Breast epithelium (tissue), 4 donors: ENCODE measurements at regions not wholly inside any gene's neighbourhood (a gene's known extent, or its start where the extent isn't known, plus 50 kb on each side); places are given as distances from the start of the nearest gene placed in this dataset.
"Not testable (repeated sequence)": the region's sequence is repeated elsewhere in the genome, so short reads cannot be mapped to it uniquely, and the experiment has no call there.

ENCODE experiments used
- DNase-seq, 2 donors: peaks; one replicate each; pipeline ENCODE4 v3.0.0-alpha.2; 2019; ENCODE audit warnings: low spot score in 2 of 2
- H3K27ac ChIP-seq, 2 donors: fragments of 200-600 bp; sonication (generic) in 1 of 2; one replicate each; pipeline ENCODE4 v1.5.1; 2016 to 2019; ENCODE audit warnings: mild to moderate bottlenecking in 1 of 2
- H3K27me3 ChIP-seq, 2 donors: fragments of 200-600 bp; sonication (generic) in 1 of 2; one replicate each; pipeline versions ENCODE4 v1.5.1 to v1.6.0; 2017 to 2019; ENCODE audit warnings: control low read depth in 1 of 2, mild to moderate bottlenecking in 1 of 2
- H3K36me3 ChIP-seq: fragments of 200-600 bp; one replicate; pipeline ENCODE4 v1.5.1; 2019
- H3K4me1 ChIP-seq, 2 donors: fragments of 200-600 bp; sonication (generic); one replicate each; pipeline ENCODE4 v1.5.1; 2016 to 2019; ENCODE audit warnings: control low read depth in 1 of 2
- H3K4me3 ChIP-seq, 3 donors: fragments of 200-600 bp; sonication (generic); 1 replicate in 2 of 3; 2 replicates in 1 of 3; pipeline ENCODE4 v1.5.1; 2016 to 2019; ENCODE audit warnings: mild to moderate bottlenecking in 3 of 3, moderate library complexity in 2 of 3
- H3K9me3 ChIP-seq, 2 donors: fragments of 200-600 bp; sonication (generic) in 1 of 2; one replicate each; pipeline ENCODE4 v1.5.1; 2016 to 2019; ENCODE audit warnings: control low read depth in 1 of 2
- CTCF ChIP-seq, 3 donors: fragments of 450-650 bp; IDR thresholded peaks; one replicate each; pipeline ENCODE4 v1.5.1; 2016 to 2017; ENCODE audit warnings: antibody characterized with exemption in 3 of 3, mild to moderate bottlenecking in 3 of 3, moderate library complexity in 3 of 3
- POLR2A ChIP-seq: fragments of 450-650 bp; IDR thresholded peaks from one replicate; pipeline ENCODE4 v1.6.1; 2016; ENCODE audit warnings: antibody characterized with exemption, mild to moderate bottlenecking, moderate library complexity
- POLR2AphosphoS5 ChIP-seq, 3 donors: sonication (generic); formaldehyde crosslinking; IDR thresholded peaks; one replicate each; pipeline ENCODE4 v1.6.1; 2017; ENCODE audit warnings: antibody characterized with exemption in 3 of 3
- intact Hi-C: fragments of 100-400 bp; cut with DNase I; formaldehyde crosslinking; loops from one replicate; pipeline ENCODE4 v1.15.1; 2023; ENCODE audit warnings: low total_unique reads

- DNase-seq: no peak
- Histone ChIP-seq H3K4me1 (no peaks in the 10 kb centered on the region), H3K36me3 (no peaks in the 10 kb centered on the region), H3K9me3 (no peaks in the 10 kb centered on the region), H3K4me3 (no peak overlapping the region), H3K27me3 (no peaks in the 10 kb centered on the region), H3K27ac (no peak overlapping the region)
- TF ChIP-seq POLR2AphosphoS5 (IDR thresholded peaks at IDR 0.05): no peak
- TF ChIP-seq CTCF (IDR thresholded peaks at IDR 0.05): no peak
- no peak for TF ChIP-seq POLR2A
- intact Hi-C loops: no loop called here
Measured at GRCh38 chr2:200193791-200194190, 112.7 kb upstream of the SPATS2L start.

GRCh38 chr2:200194746-200195145 is 111.7 kb upstream of the SPATS2L start:
- Histone ChIP-seq H3K27me3 (no peaks in the 10 kb centered on the region), H3K36me3 (no peaks in the 10 kb centered on the region), H3K4me1 (no peaks in the 10 kb centered on the region), H3K4me3 (no peak overlapping the region), H3K9me3 (no peaks in the 10 kb centered on the region), H3K27ac (no peak overlapping the region)
- TF ChIP-seq POLR2AphosphoS5 (IDR thresholded peaks at IDR 0.05): no peak
- no peak for TF ChIP-seq POLR2A
- TF ChIP-seq CTCF (IDR thresholded peaks at IDR 0.05): no peak
- DNase-seq: no peak
- intact Hi-C loops: no loop called here

- Histone ChIP-seq H3K4me3 (no peak overlapping the region), H3K9me3 (no peaks in the 10 kb centered on the region), H3K36me3 (no peaks in the 10 kb centered on the region), H3K27ac (no peak overlapping the region), H3K27me3 (no peaks in the 10 kb centered on the region), H3K4me1 (no peaks in the 10 kb centered on the region)
- no peak for DNase-seq
- intact Hi-C loops: no loop called here
- TF ChIP-seq CTCF (IDR thresholded peaks at IDR 0.05) (no peak), POLR2AphosphoS5 (IDR thresholded peaks at IDR 0.05) (no peak), POLR2A (no peak)
Measured at GRCh38 chr2:200199005-200199404, 107.5 kb upstream of the SPATS2L start.

GRCh38 chr2:200199576-200200263 is 106.8 kb upstream of the SPATS2L start:
- H3K4me1 ChIP-seq: no peaks in the 10 kb centered on the region
- no peak overlapping the region for H3K4me3 ChIP-seq
- no peak for DNase-seq
- H3K9me3 ChIP-seq: no peaks in the 10 kb centered on the region
- H3K27ac ChIP-seq: no peak overlapping the region
- intact Hi-C loops: no loop called here
- no peaks in the 10 kb centered on the region for H3K36me3 ChIP-seq
- H3K27me3 ChIP-seq: no peaks in the 10 kb centered on the region
- TF ChIP-seq POLR2AphosphoS5 (IDR thresholded peaks at IDR 0.05): no peak

- H3K9me3 ChIP-seq, H3K4me3 ChIP-seq, H3K4me1 ChIP-seq, H3K36me3 ChIP-seq, H3K27ac ChIP-seq, DNase-seq, H3K27me3 ChIP-seq, intact Hi-C loops: not testable (repeated sequence)
Measured at GRCh38 chr2:200201839-200202238, 104.7 kb upstream of the SPATS2L start.

GRCh38 chr2:200203381-200203827 is 103.1 kb upstream of the SPATS2L start:
- Histone ChIP-seq H3K36me3 (no peaks in the 10 kb centered on the region), H3K9me3 (peaks cover 0 to 6% of the 10 kb centered on the region in 2 donors), H3K4me3 (no peak overlapping the region), H3K27ac (no peak overlapping the region), H3K27me3 (no peaks in the 10 kb centered on the region), H3K4me1 (no peaks in the 10 kb centered on the region)
- TF ChIP-seq POLR2AphosphoS5 (IDR thresholded peaks at IDR 0.05): no peak
- no peak for TF ChIP-seq CTCF (IDR thresholded peaks at IDR 0.05)
- TF ChIP-seq POLR2A: no peak
- DNase-seq: no peak
- intact Hi-C loops: no loop called here
